OCI-LY7 (cell line): ENCODE measurements at regions not wholly inside any gene's neighbourhood (a gene's known extent, or its start where the extent isn't known, plus 50 kb on each side); places are given as distances from the start of the nearest gene placed in this dataset.

Experiments
- BruUV-seq: library from RNA; stranded (reverse); fragments of 400-500 nt; replicated peaks from 2 replicates; lab custom pipeline; 2021; lab: Mats Ljungman, UMichigan
- CTCF ChIA-PET: fragments of 300-600 bp; sonication (Branson Sonifier 250); formaldehyde crosslinking; loops from one replicate; lab custom pipeline; 2022; ENCODE audit warnings: antibody characterized with exemption; ENCODE audit not compliant: unreplicated experiment; lab: Charles Lee
- POLR2A ChIA-PET: fragments of 300-600 bp; sonication (Branson Sonifier 250); formaldehyde crosslinking; loops from one replicate; lab custom pipeline; 2022; ENCODE audit warnings: antibody characterized with exemption; lab: Charles Lee
- DNase-seq: peaks from one replicate; pipeline ENCODE4 v3.0.0-alpha.2; 2015; ENCODE audit warnings: low spot score
- H2AFZ ChIP-seq: fragments of 200-600 bp; sonication (generic), shearing (Covaris generic); 2 replicates; pipeline ENCODE4 v1.6.1; 2014; ENCODE audit warnings: mild to moderate bottlenecking, antibody characterized with exemption, low read length, moderate library complexity
- H3K27ac ChIP-seq: fragments of 200-600 bp; sonication (generic); 2 replicates; pipeline ENCODE4 v1.5.1; 2014; ENCODE audit warnings: mixed run types, low read depth, mild to moderate bottlenecking, moderate library complexity, low read length, inconsistent platforms; ENCODE audit not compliant: poor library complexity, severe bottlenecking
- H3K36me3 ChIP-seq: fragments of 200-600 bp; sonication (generic); 2 replicates; pipeline ENCODE4 v1.6.1; 2014; ENCODE audit warnings: mild to moderate bottlenecking, antibody characterized with exemption, low read length, moderate library complexity, mixed read lengths; ENCODE audit not compliant: insufficient read depth
- H3K4me1 ChIP-seq: fragments of 200-600 bp; sonication (generic); 2 replicates; pipeline ENCODE4 v1.5.1; 2014; ENCODE audit warnings: mild to moderate bottlenecking, low read length; ENCODE audit not compliant: insufficient read depth, poor library complexity, severe bottlenecking
- H3K4me2 ChIP-seq: fragments of 200-600 bp; sonication (generic); 2 replicates; pipeline ENCODE4 v1.6.1; 2014; ENCODE audit warnings: mild to moderate bottlenecking, low read length
- H3K4me3 ChIP-seq: fragments of 200-600 bp; sonication (generic); 2 replicates; pipeline ENCODE4 v1.5.1; 2014; ENCODE audit warnings: mild to moderate bottlenecking, low read depth, low read length; ENCODE audit not compliant: poor library complexity, severe bottlenecking
- H3K79me2 ChIP-seq: fragments of 200-600 bp; sonication (generic); 2 replicates; pipeline ENCODE4 v1.6.1; 2016; ENCODE audit warnings: low read depth, mild to moderate bottlenecking, low read length, moderate library complexity, mixed read lengths; ENCODE audit not compliant: insufficient read depth
- H3K9me2 ChIP-seq: fragments of 200-600 bp; sonication (generic); 2 replicates; pipeline ENCODE4 v1.6.1; 2016; ENCODE audit warnings: mild to moderate bottlenecking, low read length, mixed read lengths; ENCODE audit not compliant: insufficient read depth
- H3K9me3 ChIP-seq: fragments of 200-600 bp; sonication (generic); 2 replicates; pipeline ENCODE4 v1.6.1; 2014; ENCODE audit warnings: mild to moderate bottlenecking, mixed run types, low read length, mixed read lengths
- H4K20me1 ChIP-seq: fragments of 200-600 bp; sonication (generic); 2 replicates; pipeline ENCODE4 v1.6.1; 2014; ENCODE audit warnings: mild to moderate bottlenecking, antibody characterized with exemption, low read length, moderate library complexity, mixed read lengths; ENCODE audit not compliant: insufficient read depth
- EZH2phosphoT487 ChIP-seq: fragments of 200-600 bp; sonication (generic); IDR thresholded peaks from 2 replicates; pipeline ENCODE4 v1.6.1; 2018; ENCODE audit warnings: low read depth, borderline replicate concordance, mild to moderate bottlenecking, mixed run types, antibody characterized with exemption, low read length, moderate library complexity, mixed read lengths
- intact Hi-C: fragments of 100-400 bp; cut with micrococcal nuclease; formaldehyde crosslinking; loops from one replicate; pipeline ENCODE4 v1.10.0; 2022; ENCODE audit not compliant: unreplicated experiment
- TF ChIP-seq, protein P1 (sequence below): fragments of 200-600 bp; sonication (generic); conservative IDR thresholded peaks from 2 replicates; pipeline ENCODE4 v1.5.1; 2014; ENCODE audit warnings: mild to moderate bottlenecking, antibody characterized with exemption, low read length, moderate library complexity, mixed read lengths

DNA sequence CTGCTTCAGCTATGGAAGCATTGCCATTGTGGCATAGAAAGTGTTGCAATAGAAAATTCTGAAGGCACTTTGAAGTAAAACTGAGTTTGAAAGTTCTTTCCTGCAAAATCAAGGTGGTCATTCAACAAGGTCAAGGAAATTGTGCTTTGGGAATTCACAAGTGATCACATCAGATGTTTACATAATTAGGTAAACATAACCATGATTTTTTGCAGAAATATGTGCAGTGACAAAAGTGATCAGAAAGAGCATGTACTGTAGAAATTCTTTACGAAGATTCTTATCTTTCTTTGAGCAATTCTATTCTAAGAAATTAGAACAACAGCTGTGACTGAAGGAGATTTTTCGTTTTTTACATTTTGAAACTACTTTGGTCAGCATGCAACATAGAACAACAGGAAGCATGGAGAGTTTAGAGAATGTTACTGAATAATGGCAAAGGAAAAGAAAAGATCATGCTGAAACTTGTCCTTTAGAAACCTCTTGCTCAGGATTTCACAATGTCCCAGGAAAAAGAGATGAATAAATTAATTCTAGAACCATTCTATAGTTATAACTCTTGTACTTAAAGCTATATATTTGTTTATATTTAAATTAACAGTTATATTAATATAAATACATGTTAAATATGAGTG lies 643.4 kb upstream of the ARPP21 start:
- Histone ChIP-seq H3K79me2 (no peaks in the 10 kb centered on the region), H3K4me3 (no peak overlapping the region), H3K36me3 (no peaks in the 10 kb centered on the region), H4K20me1 (no peaks in the 10 kb centered on the region), H3K27ac (no peak overlapping the region), H3K9me3 (no peaks in the 10 kb centered on the region), H2AFZ (no peak overlapping the region), H3K4me1 (no peaks in the 10 kb centered on the region), H3K4me2 (no peak overlapping the region), H3K9me2 (no peaks in the 10 kb centered on the region)
- no TSS peak for BruUV-seq
- intact Hi-C loops: no loop called here
- ChIA-PET CTCF (no interaction called here), POLR2A (no interaction called here)
- TF ChIP-seq, protein P1, sequence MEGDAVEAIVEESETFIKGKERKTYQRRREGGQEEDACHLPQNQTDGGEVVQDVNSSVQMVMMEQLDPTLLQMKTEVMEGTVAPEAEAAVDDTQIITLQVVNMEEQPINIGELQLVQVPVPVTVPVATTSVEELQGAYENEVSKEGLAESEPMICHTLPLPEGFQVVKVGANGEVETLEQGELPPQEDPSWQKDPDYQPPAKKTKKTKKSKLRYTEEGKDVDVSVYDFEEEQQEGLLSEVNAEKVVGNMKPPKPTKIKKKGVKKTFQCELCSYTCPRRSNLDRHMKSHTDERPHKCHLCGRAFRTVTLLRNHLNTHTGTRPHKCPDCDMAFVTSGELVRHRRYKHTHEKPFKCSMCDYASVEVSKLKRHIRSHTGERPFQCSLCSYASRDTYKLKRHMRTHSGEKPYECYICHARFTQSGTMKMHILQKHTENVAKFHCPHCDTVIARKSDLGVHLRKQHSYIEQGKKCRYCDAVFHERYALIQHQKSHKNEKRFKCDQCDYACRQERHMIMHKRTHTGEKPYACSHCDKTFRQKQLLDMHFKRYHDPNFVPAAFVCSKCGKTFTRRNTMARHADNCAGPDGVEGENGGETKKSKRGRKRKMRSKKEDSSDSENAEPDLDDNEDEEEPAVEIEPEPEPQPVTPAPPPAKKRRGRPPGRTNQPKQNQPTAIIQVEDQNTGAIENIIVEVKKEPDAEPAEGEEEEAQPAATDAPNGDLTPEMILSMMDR: no peak
- TF ChIP-seq EZH2phosphoT487: no peak
- DNase-seq: no peak

DNA sequence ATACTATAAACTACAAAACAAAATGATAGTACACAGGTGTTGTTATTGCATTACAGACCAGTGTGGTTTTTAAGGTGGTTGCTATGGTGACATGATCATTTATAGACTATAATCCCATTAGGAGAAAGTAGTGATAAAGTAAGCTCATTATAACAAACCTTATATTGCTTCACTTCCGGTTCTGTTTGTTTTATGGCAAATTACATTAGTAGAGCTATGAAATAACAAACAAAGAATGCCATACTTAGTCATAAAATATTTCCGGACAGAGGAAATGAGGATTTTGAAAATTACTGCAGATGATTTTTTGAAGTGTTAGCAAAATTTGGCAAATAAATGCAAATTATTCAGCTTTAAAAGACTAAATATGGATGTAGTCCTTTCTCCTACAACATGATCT lies 640.4 kb upstream of the ARPP21 start:
- Histone ChIP-seq H3K36me3 (no peaks in the 10 kb centered on the region), H4K20me1 (no peaks in the 10 kb centered on the region), H3K79me2 (no peaks in the 10 kb centered on the region), H3K4me3 (no peak overlapping the region), H3K4me1 (no peaks in the 10 kb centered on the region), H3K27ac (no peak overlapping the region), H2AFZ (no peak overlapping the region), H3K4me2 (no peak overlapping the region), H3K9me2 (no peaks in the 10 kb centered on the region), H3K9me3 (no peaks in the 10 kb centered on the region)
- CTCF ChIA-PET: no interaction called here
- TF ChIP-seq EZH2phosphoT487: no peak
- TF ChIP-seq, protein P1: no peak
- intact Hi-C loops: no loop called here
- no peak for DNase-seq
- POLR2A ChIA-PET: interaction anchor here (0.8 kb wide), 1 partner anchor 9 kb away, joined by 3 read pairs; no protein-coding TSS in a partner anchor
- BruUV-seq: no TSS peak

DNA sequence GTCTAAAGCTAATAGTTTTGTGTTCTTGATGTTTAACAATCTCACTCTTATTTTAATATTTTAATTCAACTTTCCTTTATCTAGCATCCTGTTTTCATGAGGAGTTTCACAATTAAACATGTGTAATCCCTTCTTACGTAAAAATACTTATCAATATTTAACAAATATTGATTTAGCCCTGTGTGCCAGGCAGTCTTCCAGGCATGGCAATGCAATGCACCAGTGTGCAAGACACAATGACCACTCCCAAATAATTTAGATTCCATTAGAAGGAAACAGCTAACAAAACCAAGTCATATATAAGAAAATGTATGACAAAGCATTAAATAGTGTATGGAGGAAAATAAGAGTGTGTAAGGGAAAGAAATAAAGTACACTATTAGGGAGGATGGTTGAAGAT lies 627.1 kb upstream of the ARPP21 start:
- H3K79me2 ChIP-seq: no peaks in the 10 kb centered on the region
- H3K4me1 ChIP-seq: no peaks in the 10 kb centered on the region
- H3K4me2 ChIP-seq: no peak overlapping the region
- no TSS peak for BruUV-seq
- H3K9me2 ChIP-seq: no peaks in the 10 kb centered on the region
- no peaks in the 10 kb centered on the region for H3K36me3 ChIP-seq
- H3K9me3 ChIP-seq: no peaks in the 10 kb centered on the region
- no peaks in the 10 kb centered on the region for H4K20me1 ChIP-seq
- TF ChIP-seq EZH2phosphoT487: no peak
- TF ChIP-seq, protein P1: no peak
- ChIA-PET CTCF (no interaction called here), POLR2A (no interaction called here)
- H2AFZ ChIP-seq: no peak overlapping the region
- intact Hi-C loops: no loop called here
- DNase-seq: no peak
- no peak overlapping the region for H3K4me3 ChIP-seq
- no peak overlapping the region for H3K27ac ChIP-seq
